ENCODE measurements at regions not wholly inside any gene's neighbourhood (a gene's known extent, or its start where the extent isn't known, plus 50 kb on each side); places are given as distances from the start of the nearest gene placed in this dataset.

DNA sequence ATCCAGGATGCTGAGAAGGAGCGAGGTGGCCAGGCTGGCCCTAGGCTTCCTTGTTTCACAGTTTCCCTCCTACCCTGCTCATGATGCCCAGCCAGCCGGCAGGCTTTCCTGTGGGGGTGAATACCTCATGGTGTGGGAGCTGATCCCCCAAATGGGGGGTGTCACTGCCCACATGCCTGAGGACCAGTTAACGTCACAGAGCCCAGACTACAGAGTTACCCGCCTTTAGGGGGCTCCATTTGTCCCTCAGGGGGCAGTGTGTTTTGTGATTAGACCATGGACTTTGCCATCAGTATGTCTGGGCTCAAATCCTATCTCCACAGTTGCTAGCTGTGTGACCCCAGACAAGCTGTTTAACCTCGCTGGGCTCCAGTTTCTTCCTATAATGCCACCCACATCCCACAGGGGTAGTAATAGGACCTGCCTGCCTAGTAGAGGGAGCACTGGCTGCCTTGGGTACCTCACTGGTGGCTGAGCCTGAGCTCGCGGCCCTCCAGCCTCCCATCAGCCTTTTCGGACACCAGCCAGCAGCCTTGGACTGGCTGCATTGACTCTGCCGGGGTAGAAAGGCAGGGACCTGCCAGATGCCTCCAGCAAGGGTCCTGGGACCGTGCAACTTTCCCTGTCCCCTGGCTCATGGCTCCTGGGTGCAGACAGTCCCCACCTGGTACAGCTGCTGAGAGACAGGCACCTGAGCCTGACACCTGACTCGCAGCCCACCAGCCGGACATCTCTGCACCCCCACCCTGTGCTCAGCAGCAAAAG lies 87.5 kb upstream of the GSE1 start (continued):
- TF ChIP-seq, protein P1, sequence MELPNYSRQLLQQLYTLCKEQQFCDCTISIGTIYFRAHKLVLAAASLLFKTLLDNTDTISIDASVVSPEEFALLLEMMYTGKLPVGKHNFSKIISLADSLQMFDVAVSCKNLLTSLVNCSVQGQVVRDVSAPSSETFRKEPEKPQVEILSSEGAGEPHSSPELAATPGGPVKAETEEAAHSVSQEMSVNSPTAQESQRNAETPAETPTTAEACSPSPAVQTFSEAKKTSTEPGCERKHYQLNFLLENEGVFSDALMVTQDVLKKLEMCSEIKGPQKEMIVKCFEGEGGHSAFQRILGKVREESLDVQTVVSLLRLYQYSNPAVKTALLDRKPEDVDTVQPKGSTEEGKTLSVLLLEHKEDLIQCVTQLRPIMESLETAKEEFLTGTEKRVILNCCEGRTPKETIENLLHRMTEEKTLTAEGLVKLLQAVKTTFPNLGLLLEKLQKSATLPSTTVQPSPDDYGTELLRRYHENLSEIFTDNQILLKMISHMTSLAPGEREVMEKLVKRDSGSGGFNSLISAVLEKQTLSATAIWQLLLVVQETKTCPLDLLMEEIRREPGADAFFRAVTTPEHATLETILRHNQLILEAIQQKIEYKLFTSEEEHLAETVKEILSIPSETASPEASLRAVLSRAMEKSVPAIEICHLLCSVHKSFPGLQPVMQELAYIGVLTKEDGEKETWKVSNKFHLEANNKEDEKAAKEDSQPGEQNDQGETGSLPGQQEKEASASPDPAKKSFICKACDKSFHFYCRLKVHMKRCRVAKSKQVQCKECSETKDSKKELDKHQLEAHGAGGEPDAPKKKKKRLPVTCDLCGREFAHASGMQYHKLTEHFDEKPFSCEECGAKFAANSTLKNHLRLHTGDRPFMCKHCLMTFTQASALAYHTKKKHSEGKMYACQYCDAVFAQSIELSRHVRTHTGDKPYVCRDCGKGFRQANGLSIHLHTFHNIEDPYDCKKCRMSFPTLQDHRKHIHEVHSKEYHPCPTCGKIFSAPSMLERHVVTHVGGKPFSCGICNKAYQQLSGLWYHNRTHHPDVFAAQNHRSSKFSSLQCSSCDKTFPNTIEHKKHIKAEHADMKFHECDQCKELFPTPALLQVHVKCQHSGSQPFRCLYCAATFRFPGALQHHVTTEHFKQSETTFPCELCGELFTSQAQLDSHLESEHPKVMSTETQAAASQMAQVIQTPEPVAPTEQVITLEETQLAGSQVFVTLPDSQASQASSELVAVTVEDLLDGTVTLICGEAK (IDR thresholded peaks at IDR 0.05), result no peak
- TF ChIP-seq, protein P1 (CRISPR knock-in tag; IDR thresholded peaks at IDR 0.05), result peak; percentile 5; the same call in 1 of the 2 replicates
- TF ChIP-seq, protein P2, sequence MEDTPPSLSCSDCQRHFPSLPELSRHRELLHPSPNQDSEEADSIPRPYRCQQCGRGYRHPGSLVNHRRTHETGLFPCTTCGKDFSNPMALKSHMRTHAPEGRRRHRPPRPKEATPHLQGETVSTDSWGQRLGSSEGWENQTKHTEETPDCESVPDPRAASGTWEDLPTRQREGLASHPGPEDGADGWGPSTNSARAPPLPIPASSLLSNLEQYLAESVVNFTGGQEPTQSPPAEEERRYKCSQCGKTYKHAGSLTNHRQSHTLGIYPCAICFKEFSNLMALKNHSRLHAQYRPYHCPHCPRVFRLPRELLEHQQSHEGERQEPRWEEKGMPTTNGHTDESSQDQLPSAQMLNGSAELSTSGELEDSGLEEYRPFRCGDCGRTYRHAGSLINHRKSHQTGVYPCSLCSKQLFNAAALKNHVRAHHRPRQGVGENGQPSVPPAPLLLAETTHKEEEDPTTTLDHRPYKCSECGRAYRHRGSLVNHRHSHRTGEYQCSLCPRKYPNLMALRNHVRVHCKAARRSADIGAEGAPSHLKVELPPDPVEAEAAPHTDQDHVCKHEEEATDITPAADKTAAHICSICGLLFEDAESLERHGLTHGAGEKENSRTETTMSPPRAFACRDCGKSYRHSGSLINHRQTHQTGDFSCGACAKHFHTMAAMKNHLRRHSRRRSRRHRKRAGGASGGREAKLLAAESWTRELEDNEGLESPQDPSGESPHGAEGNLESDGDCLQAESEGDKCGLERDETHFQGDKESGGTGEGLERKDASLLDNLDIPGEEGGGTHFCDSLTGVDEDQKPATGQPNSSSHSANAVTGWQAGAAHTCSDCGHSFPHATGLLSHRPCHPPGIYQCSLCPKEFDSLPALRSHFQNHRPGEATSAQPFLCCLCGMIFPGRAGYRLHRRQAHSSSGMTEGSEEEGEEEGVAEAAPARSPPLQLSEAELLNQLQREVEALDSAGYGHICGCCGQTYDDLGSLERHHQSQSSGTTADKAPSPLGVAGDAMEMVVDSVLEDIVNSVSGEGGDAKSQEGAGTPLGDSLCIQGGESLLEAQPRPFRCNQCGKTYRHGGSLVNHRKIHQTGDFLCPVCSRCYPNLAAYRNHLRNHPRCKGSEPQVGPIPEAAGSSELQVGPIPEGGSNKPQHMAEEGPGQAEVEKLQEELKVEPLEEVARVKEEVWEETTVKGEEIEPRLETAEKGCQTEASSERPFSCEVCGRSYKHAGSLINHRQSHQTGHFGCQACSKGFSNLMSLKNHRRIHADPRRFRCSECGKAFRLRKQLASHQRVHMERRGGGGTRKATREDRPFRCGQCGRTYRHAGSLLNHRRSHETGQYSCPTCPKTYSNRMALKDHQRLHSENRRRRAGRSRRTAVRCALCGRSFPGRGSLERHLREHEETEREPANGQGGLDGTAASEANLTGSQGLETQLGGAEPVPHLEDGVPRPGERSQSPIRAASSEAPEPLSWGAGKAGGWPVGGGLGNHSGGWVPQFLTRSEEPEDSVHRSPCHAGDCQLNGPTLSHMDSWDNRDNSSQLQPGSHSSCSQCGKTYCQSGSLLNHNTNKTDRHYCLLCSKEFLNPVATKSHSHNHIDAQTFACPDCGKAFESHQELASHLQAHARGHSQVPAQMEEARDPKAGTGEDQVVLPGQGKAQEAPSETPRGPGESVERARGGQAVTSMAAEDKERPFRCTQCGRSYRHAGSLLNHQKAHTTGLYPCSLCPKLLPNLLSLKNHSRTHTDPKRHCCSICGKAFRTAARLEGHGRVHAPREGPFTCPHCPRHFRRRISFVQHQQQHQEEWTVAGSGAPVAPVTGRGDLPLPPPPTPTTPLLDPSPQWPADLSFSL (CRISPR knock-in tag; IDR thresholded peaks at IDR 0.05), result peak; percentile 28; the same call in 1 of the 2 replicates
- TF ChIP-seq PAX8 (CRISPR knock-in tag; IDR thresholded peaks at IDR 0.05; ENCODE audit: borderline replicate concordance) (peak; percentile 86; the same call in 1 of the 2 replicates), ZBTB42 (CRISPR knock-in tag; IDR thresholded peaks at IDR 0.05) (no peak), ZNF556 (CRISPR knock-in tag; IDR thresholded peaks at IDR 0.05; ENCODE audit: borderline replicate concordance) (0 out of 2 replicates have a peak, but pooled peaks have one; percentile 20), MXD3 (CRISPR knock-in tag; IDR thresholded peaks at IDR 0.05) (no peak), ZBTB8A (CRISPR knock-in tag; IDR thresholded peaks at IDR 0.05; ENCODE audit: borderline replicate concordance, low read depth) (peak; percentile 66; the same call in 1 of the 2 replicates), EEA1 (CRISPR knock-in tag; IDR thresholded peaks at IDR 0.05; ENCODE audit: borderline replicate concordance) (peak; percentile 48; the same call in 1 of the 2 replicates)
